Stimulated activated CD4-positive, alpha-beta T cell treated with anti-CD3 and anti-CD28 coated beads, Interleukin-2, amount 100 ng/mL, for 24 hours (primary cell): ENCODE measurements at regions not wholly inside any gene's neighbourhood (a gene's known extent, or its start where the extent isn't known, plus 50 kb on each side); places are given as distances from the start of the nearest gene placed in this dataset.

Experiments
- DNase-seq, 2 donors: peaks; one replicate each; pipeline ENCODE4 v3.0.0-alpha.2; 2020

- no peak for DNase-seq
Observed at GRCh38 chr10:21249435-21249834, 276.0 kb downstream of the SKIDA1 start.

GRCh38 chr10:21247592-21247991 is 277.9 kb downstream of the SKIDA1 start:
- no peak for DNase-seq

GRCh38 chr10:21246178-21246577 is 279.3 kb downstream of the SKIDA1 start:
- no peak for DNase-seq

- no peak for DNase-seq
Observed at GRCh38 chr10:21243748-21244257, 281.7 kb downstream of the SKIDA1 start.

GRCh38 chr10:21242915-21243314 is 282.6 kb downstream of the SKIDA1 start:
- DNase-seq = no peak

- DNase-seq = no peak
Observed at GRCh38 chr10:21238717-21239116, 286.8 kb downstream of the SKIDA1 start.

- no peak for DNase-seq
Observed at GRCh38 chr10:21238044-21238443, 287.4 kb downstream of the SKIDA1 start.

- no peak for DNase-seq
Observed at GRCh38 chr10:21234761-21235160, 290.7 kb downstream of the SKIDA1 start.

- no peak for DNase-seq
Observed at GRCh38 chr10:21230219-21230618, 295.3 kb downstream of the SKIDA1 start.

GRCh38 chr10:21217748-21218367 is 307.6 kb downstream of the SKIDA1 start:
- no peak for DNase-seq

GRCh38 chr10:21217107-21217506 is 308.4 kb downstream of the SKIDA1 start:
- DNase-seq = no peak

GRCh38 chr10:21214329-21214728 is 311.2 kb downstream of the SKIDA1 start:
- no peak for DNase-seq

GRCh38 chr10:21213381-21213780 is 312.1 kb downstream of the SKIDA1 start:
- DNase-seq = no peak

- no peak for DNase-seq
Observed at GRCh38 chr10:21212912-21213311, 312.6 kb downstream of the SKIDA1 start.

- no peak for DNase-seq
Observed at GRCh38 chr10:21212348-21212747, 313.1 kb downstream of the SKIDA1 start.

- no peak for DNase-seq
Observed at GRCh38 chr10:21209495-21209894, 312.4 kb upstream of the NEBL start.

GRCh38 chr10:21208666-21209316 is 311.7 kb upstream of the NEBL start:
- no peak for DNase-seq

GRCh38 chr10:21207852-21208646 is 310.9 kb upstream of the NEBL start:
- no peak for DNase-seq

- DNase-seq = no peak
Observed at GRCh38 chr10:21205328-21205727, 308.2 kb upstream of the NEBL start.

- no peak for DNase-seq
Observed at GRCh38 chr10:21203473-21204107, 306.5 kb upstream of the NEBL start.

GRCh38 chr10:21202776-21203462 is 305.8 kb upstream of the NEBL start:
- DNase-seq = no peak

GRCh38 chr10:21199501-21199900 is 302.4 kb upstream of the NEBL start:
- DNase-seq = no peak

GRCh38 chr10:21197838-21198237 is 300.7 kb upstream of the NEBL start:
- DNase-seq = no peak
